ENCODE measurements at regions not wholly inside any gene's neighbourhood (a gene's known extent, or its start where the extent isn't known, plus 50 kb on each side); places are given as distances from the start of the nearest gene placed in this dataset.
"Not testable (repeated sequence)": the region's sequence is repeated elsewhere in the genome, so short reads cannot be mapped to it uniquely, and the experiment has no call there.

DNA sequence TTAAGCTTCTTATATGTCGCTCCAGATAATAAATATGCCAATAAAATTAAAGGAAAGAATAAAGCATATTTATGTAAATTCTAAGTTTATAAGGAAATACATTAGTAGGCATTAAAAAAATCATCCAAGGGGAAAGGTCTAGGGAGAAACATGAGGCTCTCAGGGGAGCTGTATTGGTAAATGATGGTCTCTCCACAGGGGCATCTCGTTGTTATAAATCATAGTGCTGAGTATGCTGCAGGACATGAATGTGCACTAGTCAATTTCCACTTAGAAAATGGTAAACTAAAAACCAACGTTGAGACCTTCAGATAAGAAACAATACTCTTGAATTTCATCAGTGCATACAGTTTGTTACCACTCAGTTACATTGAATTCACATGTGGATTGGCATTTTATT lies 194.0 kb upstream of the AHR start:
- TF ChIP-seq POLR2A (IDR thresholded peaks at IDR 0.05), result no peak
- TF ChIP-seq, protein P1, sequence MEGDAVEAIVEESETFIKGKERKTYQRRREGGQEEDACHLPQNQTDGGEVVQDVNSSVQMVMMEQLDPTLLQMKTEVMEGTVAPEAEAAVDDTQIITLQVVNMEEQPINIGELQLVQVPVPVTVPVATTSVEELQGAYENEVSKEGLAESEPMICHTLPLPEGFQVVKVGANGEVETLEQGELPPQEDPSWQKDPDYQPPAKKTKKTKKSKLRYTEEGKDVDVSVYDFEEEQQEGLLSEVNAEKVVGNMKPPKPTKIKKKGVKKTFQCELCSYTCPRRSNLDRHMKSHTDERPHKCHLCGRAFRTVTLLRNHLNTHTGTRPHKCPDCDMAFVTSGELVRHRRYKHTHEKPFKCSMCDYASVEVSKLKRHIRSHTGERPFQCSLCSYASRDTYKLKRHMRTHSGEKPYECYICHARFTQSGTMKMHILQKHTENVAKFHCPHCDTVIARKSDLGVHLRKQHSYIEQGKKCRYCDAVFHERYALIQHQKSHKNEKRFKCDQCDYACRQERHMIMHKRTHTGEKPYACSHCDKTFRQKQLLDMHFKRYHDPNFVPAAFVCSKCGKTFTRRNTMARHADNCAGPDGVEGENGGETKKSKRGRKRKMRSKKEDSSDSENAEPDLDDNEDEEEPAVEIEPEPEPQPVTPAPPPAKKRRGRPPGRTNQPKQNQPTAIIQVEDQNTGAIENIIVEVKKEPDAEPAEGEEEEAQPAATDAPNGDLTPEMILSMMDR (IDR thresholded peaks at IDR 0.05), result no peak
- no peaks in the 10 kb centered on the region for H3K27me3 ChIP-seq
- H3K4me3 ChIP-seq, result no peak overlapping the region
- no peak for DNase-seq
- no peak overlapping the region for H3K27ac ChIP-seq
- H3K9me3 ChIP-seq, result no peaks in the 10 kb centered on the region
- intact Hi-C loops (cut with DNase I; ENCODE audit: low total_unique reads), result no loop called here
- no peaks in the 10 kb centered on the region for H3K4me1 ChIP-seq
- H3K36me3 ChIP-seq, result no peaks in the 10 kb centered on the region

DNA sequence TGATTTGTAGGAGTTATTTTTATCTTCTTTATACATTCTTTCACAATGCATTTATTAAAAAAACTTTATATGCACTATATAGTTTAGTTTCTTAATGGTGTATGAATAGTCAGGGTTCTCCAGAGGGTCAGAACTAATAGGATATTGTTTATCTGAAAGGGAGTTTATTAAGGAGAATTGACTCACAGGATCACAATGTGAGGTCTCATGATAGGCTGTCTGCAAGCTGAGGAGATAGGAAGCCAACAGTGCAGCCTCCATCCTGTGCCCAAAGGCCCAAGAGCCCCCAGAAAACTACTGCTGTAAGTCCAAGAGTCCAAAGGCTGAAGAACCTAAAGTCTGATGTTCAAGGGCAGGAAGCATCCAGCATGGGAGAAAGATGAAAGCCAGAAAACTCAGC lies 192.8 kb upstream of the AHR start:
- Histone ChIP-seq H3K9me3 (no peaks in the 10 kb centered on the region), H3K36me3 (no peaks in the 10 kb centered on the region), H3K4me3 (no peak overlapping the region), H3K27me3 (no peaks in the 10 kb centered on the region), H3K4me1 (no peaks in the 10 kb centered on the region), H3K27ac (no peak overlapping the region)
- DNase-seq, result no peak
- no peak for TF ChIP-seq POLR2A (IDR thresholded peaks at IDR 0.05)
- TF ChIP-seq, protein P1 (IDR thresholded peaks at IDR 0.05), result no peak
- intact Hi-C loops (cut with DNase I; ENCODE audit: low total_unique reads), result no loop called here

DNA sequence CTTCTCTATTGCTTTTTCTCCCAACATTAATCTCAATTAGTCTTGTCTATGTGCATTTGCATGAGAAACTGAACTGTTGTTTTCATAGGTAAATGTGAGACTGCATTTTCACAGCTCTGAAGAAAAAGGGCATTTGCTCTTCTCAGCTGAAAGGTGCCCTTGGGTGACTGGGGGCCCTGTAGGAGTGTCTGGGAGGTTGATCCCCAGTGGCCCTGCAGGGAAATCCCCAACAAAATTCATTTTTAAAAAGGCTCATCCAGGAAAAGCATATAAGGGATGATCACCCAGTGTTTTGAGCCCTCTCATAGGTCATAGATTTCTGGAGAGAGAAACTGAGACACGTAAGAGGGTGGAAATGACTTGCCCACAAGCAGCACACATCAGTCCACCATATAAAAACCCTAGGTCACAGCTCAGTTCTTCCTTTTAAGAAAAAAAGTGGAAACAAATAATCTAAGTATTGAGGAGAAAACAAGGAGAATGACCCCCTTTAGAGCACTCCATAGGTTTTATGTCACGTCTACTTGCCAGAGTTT lies 190.3 kb upstream of the AHR start:
- no peak overlapping the region for H3K27ac ChIP-seq
- no peak for TF ChIP-seq POLR2A (IDR thresholded peaks at IDR 0.05)
- TF ChIP-seq, protein P1 (IDR thresholded peaks at IDR 0.05), result no peak
- no peaks in the 10 kb centered on the region for H3K4me1 ChIP-seq
- no peak overlapping the region for H3K4me3 ChIP-seq
- intact Hi-C loops (cut with DNase I; ENCODE audit: low total_unique reads), result no loop called here
- DNase-seq, result no peak
- no peaks in the 10 kb centered on the region for H3K9me3 ChIP-seq
- H3K27me3 ChIP-seq, result no peaks in the 10 kb centered on the region
- no peaks in the 10 kb centered on the region for H3K36me3 ChIP-seq

DNA sequence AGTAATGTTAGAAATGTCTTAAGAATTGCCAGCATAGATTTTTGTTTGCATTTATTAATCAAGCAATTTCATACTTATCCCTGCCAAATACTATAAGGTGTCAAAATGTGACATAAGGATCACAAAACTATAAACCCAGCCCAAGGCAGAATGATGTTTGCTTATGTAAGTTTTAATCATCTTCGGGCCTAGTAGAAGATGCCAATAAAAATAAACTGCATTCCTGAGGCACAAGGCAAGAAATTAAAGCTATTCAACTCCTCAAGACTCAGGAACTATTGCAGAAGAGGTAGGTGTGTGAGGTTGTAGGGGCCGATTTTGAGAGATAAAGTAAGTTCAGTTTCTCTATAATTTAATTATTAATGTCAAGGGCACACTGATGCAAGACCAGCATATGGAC lies 189.4 kb upstream of the AHR start:
- H3K4me1 ChIP-seq, result no peaks in the 10 kb centered on the region
- no peak for DNase-seq
- no peaks in the 10 kb centered on the region for H3K36me3 ChIP-seq
- no peaks in the 10 kb centered on the region for H3K27me3 ChIP-seq
- H3K27ac ChIP-seq, result no peak overlapping the region
- intact Hi-C loops (cut with DNase I; ENCODE audit: low total_unique reads), result no loop called here
- no peak overlapping the region for H3K4me3 ChIP-seq
- H3K9me3 ChIP-seq, result no peaks in the 10 kb centered on the region
- TF ChIP-seq, protein P1 (IDR thresholded peaks at IDR 0.05), result no peak

DNA sequence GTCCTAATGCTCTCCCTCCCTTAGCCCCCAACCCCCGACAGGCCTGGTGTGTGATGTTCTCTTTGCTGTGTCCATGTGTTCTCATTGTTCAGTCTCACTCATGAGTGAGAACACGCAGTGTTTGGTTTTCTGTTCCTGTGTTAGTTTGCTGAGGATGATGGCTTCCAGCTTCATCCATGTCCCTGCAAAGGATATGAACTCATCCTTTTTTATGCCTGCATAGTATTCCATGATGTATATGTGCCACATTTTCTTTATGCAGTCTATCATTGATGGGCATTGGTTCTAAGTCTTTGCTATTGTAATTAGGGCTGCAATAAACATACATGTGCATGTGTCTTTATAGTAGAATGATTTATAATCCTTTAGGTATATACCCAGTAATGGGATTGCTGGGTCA lies 184.7 kb upstream of the AHR start:
- DNase-seq; H3K36me3 ChIP-seq; H3K27ac ChIP-seq; intact Hi-C loops (cut with DNase I; ENCODE audit: low total_unique reads); H3K9me3 ChIP-seq; H3K4me1 ChIP-seq; H3K4me3 ChIP-seq; H3K27me3 ChIP-seq: not testable (repeated sequence)

DNA sequence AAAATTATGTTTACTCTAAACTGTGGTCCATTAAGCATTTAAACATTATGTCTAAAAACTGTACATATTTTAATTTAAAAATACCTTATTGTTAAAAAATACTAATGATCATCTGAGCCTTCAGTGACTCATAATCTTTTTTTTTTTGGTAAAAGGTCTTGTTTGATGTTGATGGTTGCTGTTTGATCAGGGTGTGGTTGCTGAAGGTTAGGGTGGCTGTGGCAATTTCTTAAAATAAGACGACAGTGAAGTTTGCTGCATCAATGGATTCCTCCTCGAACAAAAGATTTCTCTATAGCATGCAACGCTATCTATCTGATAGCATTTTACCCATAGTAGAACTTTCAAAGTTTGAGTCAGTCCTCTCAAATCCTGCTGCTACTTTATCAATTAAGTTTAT lies 180.0 kb upstream of the AHR start:
- Histone ChIP-seq H3K27ac (no peak overlapping the region), H3K9me3 (no peaks in the 10 kb centered on the region), H3K4me3 (no peak overlapping the region), H3K36me3 (no peaks in the 10 kb centered on the region), H3K4me1 (no peaks in the 10 kb centered on the region), H3K27me3 (no peaks in the 10 kb centered on the region)
- TF ChIP-seq, protein P1 (IDR thresholded peaks at IDR 0.05), result no peak
- TF ChIP-seq POLR2A (IDR thresholded peaks at IDR 0.05), result no peak
- no peak for DNase-seq
- intact Hi-C loops (cut with DNase I; ENCODE audit: low total_unique reads), result no loop called here

Measured in uterus (tissue), 3 donors.